KG1 (cell line): ENCODE measurements at regions not wholly inside any gene's neighbourhood (a gene's known extent, or its start where the extent isn't known, plus 50 kb on each side); places are given as distances from the start of the nearest gene placed in this dataset.

Experiments
- DNase-seq: peaks from one replicate; lab custom pipeline; 2025; lab: John Stamatoyannopoulos, UW

- DNase-seq, result no peak
Measured at GRCh38 chr2:103734911-103735310, 973.1 kb downstream of the TMEM182 start.

- DNase-seq, result no peak
Measured at GRCh38 chr2:103738108-103738507, 976.3 kb downstream of the TMEM182 start.

GRCh38 chr2:103738606-103739005, 976.8 kb downstream of the TMEM182 start:
- no peak for DNase-seq

GRCh38 chr2:103739186-103739585, 977.4 kb downstream of the TMEM182 start:
- no peak for DNase-seq

GRCh38 chr2:103739921-103740320, 978.1 kb downstream of the TMEM182 start:
- DNase-seq, result no peak

GRCh38 chr2:103740631-103741030, 978.8 kb downstream of the TMEM182 start:
- DNase-seq, result no peak

- no peak for DNase-seq
Measured at GRCh38 chr2:103743195-103743594, 981.4 kb downstream of the TMEM182 start.

- no peak for DNase-seq
Measured at GRCh38 chr2:103754530-103754929, 992.7 kb downstream of the TMEM182 start.

GRCh38 chr2:103773884-103774283, 1012.1 kb downstream of the TMEM182 start:
- no peak for DNase-seq

GRCh38 chr2:103780088-103780702, 1018.4 kb downstream of the TMEM182 start:
- no peak for DNase-seq

GRCh38 chr2:103781313-103781712, 1019.5 kb downstream of the TMEM182 start:
- no peak for DNase-seq

- no peak for DNase-seq
Measured at GRCh38 chr2:103784261-103784660, 1022.4 kb downstream of the TMEM182 start.

GRCh38 chr2:103785432-103785831, 1023.6 kb downstream of the TMEM182 start:
- DNase-seq, result no peak

- no peak for DNase-seq
Measured at GRCh38 chr2:103785956-103786355, 1024.1 kb downstream of the TMEM182 start.

GRCh38 chr2:103788389-103788788, 1026.6 kb downstream of the TMEM182 start:
- DNase-seq, result no peak

- no peak for DNase-seq
Measured at GRCh38 chr2:103788951-103789350, 1027.1 kb downstream of the TMEM182 start.

GRCh38 chr2:103789381-103790095, 1027.7 kb downstream of the TMEM182 start:
- DNase-seq, result no peak

- no peak for DNase-seq
Measured at GRCh38 chr2:103792042-103792441, 1030.2 kb downstream of the TMEM182 start.

- DNase-seq, result no peak
Measured at GRCh38 chr2:103798291-103798690, 1036.5 kb downstream of the TMEM182 start.

- DNase-seq, result no peak
Measured at GRCh38 chr2:103804013-103804412, 1042.2 kb downstream of the TMEM182 start.

GRCh38 chr2:103805746-103806145, 1043.9 kb downstream of the TMEM182 start:
- no peak for DNase-seq

- no peak for DNase-seq
Measured at GRCh38 chr2:103808814-103809213, 1045.1 kb upstream of the POU3F3 start.

- DNase-seq, result no peak
Measured at GRCh38 chr2:103809415-103809814, 1044.5 kb upstream of the POU3F3 start.

GRCh38 chr2:103809941-103810441, 1043.9 kb upstream of the POU3F3 start:
- no peak for DNase-seq
